H4 (cell line): ENCODE measurements at regions not wholly inside any gene's neighbourhood (a gene's known extent, or its start where the extent isn't known, plus 50 kb on each side); places are given as distances from the start of the nearest gene placed in this dataset.

Experiments
- DNase-seq: peaks from one replicate; pipeline ENCODE4 v3.0.0-alpha.2; 2015; ENCODE audit warnings: low spot score

DNA sequence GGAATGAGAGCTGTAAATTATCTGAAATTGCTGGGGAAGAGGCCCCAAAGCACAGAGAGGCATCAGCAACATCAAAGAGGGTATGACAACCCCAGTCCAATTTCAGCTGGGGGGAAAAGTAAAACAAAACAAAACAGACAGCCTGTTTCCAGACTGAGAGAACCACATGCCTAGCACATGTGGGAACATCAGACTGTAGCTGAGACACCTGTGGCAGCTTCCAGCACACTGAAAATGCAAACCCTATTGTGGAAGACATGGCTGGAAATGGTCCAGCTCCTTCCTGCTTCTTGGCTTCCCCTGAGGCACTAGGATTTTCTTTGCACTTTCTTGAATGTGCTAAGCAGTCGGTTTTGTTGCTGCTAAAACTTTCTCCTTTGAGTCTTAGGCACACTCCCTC, 240.9 kb upstream of the STS start:
- DNase-seq, result no peak

DNA sequence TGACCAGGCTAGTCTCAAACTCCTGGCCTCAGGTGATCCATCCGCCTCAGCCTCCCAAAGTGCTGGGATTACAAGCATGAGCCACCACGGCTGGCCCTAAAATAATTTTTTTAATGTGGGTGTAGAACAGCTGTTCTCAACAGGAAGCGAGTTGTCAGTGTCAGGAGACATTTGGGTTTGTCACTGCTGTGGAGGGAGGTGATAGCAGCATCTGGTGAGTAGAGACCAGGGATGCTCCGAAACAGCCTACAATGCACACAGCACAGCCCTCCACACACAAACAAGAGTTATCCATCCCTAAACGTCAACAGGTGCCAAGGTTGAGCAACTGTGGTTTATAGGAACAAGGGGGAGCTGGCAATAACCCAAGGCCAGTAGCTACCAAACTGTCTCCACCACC, 243.4 kb upstream of the STS start:
- no peak for DNase-seq

DNA sequence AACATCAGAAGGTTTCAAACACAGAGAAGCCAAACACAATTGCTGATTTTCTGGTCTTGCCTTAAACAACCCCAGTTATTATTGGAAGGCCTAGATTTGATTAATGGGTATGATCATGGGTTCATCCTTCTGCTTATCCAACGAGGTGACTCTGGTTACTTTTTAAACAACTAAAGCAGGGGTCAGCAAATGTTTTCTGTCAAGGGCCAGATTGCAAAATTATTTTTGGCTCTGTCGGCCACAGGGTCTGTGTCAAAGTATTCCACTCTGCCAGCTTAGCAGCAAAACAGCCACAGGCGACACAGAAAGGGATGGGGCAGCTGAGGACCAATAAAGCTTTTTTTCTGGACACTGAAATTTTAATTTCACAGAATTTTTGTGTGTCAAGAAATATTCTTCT, 249.1 kb upstream of the STS start:
- DNase-seq, result no peak

DNA sequence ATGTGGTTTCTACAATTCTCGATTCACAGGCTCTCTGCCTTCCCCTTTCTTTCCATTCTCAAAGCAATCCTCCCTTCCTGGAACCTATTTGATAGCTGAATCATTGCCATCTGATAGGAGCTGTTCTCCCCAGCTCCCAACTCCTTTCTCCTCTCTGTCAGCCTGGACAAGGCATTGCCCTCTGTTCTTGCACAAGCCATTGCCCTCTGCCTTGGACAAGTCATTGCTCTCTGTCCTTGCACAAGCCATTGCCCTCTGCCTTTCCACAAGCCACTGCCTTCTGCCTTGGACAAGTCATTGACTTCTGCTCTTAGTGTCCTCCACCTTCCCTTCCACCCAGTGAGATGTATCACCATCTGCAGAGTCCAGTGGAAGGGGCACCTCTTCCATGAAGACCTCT, 256.1 kb upstream of the STS start:
- no peak for DNase-seq

DNA sequence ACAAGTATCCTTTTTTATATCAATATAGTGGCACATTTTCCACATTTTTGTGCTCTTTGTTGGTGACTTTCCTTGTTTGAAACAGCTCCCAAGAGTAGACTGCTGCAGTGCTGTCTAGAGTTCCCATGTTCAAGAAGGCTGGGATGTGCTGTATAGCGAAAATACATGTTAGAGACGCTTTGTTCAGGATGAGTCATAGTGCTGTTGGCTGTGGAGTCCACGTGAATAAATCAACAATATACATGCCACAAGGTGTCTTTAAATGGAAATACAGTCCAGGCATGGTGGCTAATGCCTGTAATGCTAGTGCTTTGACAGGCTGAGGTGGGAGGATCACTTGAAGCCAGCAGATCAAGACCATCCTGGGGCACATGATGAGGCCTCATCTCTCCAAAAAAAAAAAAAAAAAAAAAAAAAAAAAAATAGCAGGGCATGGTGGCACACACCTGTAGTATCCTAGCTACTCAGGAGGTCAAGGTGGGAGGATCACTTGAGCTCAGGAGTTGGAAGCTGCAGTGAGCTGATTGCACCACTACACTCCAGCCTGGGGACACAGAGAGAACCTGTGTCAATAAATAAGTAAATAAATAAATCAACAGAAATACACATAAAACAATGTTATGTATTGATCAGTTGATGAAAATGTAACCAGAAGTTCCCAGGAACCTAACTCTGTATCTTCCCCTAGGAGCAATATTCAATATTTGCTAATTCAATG, 256.8 kb upstream of the STS start:
- no peak for DNase-seq

DNA sequence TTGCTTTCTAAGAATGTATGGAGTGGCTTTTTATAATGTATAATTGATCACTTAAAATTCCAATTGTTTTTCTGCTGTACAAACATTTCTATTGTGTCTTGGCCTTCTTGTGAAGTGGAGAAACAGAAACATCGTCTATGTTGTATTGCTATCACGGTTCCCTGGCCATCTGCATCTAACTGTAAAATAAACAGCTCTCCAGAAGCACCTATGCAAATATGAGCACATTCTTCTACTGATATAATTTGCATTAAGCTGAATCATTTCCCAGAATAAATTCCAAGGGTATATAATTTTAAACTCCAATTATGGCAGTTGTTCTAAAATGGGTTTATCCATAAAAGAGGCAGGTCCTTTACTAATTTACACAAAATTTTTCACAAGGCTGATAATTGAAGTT, 261.6 kb upstream of the STS start:
- DNase-seq, result no peak

DNA sequence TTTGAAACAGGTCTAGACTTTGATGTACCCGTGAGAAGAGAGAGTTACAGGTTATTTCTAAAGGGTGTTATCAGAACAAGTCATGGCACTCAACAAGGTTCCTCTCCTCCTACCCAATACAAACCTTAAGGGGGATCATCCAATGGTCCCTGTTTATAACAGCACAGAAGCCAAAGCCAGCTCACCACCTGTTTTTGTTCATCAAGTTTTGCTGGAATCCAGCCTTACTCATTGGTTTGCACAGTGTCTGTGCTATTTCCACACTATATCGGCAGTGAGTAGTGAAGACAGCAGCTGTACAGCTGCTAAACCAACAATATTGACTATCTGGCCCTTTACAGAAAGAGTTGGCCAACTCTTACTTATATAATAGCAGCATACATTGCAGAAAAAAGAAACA, 262.1 kb upstream of the STS start:
- DNase-seq, result no peak

DNA sequence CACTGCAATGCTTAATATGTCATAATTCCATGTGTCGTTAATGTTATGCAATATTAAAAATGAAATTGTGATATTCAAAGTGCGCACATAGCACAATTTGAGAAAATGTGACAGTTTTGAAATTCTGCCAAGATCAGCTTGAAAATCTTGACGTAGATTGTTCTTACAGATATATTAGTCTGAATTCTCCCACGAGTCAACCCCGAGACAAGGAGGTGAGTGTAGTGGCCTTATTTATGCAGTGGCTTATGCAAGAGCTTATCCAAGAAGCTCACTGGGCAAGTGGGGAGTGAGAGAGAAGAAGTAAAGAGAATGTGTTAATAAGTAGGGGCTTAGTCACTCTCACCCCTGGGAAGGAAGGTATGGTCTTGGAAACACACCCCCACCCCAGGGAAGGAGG, 286.1 kb upstream of the STS start:
- no peak for DNase-seq

DNA sequence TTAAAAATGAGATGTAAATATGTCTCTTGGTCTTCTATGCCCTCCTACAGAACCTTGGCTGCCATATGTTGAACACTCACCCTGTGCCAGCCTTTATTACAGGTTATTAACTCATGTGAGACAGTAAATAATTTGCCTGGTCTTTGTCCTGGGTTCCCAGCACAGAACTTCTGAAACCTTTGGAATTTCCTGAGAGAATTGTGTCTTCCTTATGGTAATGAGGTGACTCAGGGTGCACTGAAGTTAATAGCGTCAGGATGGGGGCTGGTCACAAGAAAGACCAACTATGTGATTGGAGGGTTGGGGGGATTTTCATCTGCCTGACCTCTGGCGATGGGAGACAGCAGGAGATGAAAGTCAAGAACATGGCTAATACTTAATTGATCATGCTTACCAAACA, 289.8 kb upstream of the STS start:
- no peak for DNase-seq

DNA sequence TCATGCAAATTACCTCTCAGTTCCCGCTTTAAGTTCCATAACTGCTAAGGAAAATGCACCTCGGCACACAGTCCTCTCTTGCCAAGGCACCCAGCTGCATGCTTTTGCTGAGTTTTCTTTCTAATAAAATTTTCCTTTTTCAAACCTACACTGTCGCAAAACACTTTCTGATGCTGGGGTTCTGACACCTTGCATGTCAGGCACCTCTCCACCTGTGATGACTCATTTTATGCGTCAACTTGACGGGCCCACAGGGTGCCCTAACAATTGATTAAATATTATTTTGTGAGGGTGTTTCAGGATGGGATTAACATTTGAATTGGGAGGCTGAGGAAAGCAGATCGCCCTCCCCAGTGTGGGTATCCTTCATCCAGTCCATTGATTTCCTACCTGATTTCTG, 291.0 kb upstream of the STS start:
- DNase-seq, result no peak

DNA sequence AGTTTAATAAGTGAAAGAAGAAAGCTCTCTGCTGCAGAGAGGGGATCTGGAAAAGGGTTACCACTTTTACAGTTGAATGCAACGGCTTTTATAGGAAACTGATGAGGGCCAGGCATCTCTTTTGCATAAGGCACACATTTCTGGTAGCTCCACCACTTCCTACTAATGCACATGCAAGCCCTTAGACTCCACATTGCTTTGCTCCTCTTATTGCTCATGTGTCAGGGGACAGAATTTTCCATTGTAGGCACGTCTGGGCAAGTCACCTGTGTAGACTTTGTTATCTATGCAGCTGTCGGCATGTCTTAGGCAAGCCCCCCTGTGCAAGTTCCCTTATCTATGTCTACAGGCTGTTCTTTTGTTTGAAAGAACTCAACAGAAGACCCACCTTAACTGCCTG, 294.6 kb upstream of the STS start:
- no peak for DNase-seq

DNA sequence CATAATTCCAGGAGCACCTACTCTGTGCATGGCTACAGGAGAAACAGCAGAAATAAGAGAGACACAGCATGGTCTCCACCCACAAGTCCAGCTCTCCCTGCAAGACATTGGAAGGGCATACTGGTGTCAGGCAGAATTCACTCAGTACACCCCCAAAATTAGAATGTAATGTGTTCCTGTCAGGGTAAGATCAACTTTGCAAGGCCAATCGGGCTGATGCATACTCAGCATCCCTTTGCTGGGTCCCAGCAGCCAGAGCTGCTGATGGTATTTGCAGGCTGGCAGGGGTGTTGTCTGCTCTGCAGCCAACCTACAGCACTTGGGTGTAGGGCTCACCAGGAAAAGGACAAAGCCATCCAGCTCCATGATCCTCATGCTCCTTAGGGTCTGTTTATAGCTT, 295.4 kb upstream of the STS start:
- no peak for DNase-seq

DNA sequence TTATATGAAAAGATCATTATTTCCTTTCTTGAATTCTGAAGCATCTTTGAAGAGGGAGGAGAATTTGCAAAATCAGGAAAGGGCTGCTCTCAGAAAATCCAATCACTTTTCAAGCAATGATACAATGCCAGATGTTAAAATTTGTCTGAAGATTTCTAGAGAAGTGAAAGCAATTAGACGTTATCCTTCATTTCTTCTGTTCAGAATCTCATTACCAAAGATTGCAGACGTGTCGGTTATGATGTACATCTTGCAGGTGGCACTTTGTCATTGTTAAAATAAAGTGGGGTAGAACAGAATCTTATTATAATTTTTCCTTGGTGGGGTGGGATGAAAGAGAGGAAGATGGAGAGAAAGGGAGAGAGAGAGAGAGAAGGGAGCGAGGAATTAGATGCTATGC, 296.4 kb upstream of the STS start:
- no peak for DNase-seq

DNA sequence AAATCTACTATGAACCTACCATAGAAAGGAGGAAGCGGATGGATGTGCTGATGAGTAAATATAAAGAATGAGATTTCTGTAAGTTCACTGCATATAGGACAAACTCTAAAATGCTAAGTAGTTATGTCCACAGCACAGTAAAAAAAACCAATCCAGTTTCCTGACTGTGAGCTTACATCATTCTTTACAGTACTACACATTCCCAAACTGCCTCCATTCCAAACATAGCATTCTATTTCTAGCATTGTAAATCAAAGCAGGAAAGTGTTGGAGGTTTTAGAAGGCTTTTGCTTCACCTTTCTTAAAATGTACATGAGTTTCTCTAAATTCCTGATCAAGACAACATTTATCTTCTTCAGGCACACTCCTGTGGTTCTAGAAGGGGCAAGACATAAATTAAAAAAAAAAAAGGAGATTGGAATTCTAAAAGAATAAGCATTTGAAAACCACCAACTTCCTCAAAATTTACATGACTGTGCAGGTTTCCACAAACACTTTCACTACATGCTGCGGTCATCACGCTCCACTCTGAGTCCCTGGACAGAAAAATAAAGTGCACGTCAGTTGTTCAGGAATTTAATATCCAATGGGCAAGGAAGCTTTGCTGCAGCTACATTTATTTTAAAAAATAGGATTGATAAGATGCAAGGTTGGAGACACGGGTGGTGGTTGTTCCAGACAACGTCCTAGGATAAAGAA, 297.6 kb upstream of the STS start:
- DNase-seq, result peak; percentile 52

DNA sequence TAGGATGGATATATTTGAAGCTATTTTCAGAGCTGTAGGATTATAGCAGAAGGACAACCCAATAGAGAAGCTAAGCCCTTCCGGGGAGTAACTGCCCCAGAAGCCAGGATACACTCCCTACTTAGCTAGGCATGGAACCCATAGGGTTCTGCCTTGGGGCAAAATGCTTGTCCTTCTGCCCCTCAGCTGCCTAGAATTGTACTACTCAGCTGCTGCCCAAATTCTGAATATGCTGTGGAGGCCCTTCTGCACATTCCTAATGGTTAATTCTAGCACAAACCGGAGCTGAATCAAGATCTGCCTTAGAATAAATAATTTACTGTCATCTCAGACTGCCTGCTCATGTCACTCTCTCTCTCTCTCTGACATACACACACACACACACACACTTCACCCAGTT, 297.7 kb upstream of the VCX3A start:
- no peak for DNase-seq

DNA sequence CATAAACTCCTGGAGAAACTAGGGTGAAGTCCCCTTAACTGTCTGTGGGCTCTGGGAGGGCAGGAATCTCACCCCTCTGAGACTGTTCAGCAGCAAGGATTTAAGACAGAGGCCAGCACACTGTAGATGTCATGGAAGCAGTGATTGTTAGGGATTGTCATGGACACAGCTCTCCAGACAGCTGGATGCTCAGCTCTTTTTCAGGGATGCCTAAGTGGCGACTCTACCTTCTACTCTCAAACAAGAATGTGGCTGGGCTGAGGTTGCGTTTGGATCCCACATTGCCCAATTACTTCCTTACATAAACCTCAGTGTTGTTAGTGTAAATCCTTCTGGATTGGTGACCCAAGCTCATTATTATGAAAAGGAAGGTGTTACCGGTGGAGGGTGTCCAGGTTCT, 291.9 kb upstream of the VCX3A start:
- no peak for DNase-seq

DNA sequence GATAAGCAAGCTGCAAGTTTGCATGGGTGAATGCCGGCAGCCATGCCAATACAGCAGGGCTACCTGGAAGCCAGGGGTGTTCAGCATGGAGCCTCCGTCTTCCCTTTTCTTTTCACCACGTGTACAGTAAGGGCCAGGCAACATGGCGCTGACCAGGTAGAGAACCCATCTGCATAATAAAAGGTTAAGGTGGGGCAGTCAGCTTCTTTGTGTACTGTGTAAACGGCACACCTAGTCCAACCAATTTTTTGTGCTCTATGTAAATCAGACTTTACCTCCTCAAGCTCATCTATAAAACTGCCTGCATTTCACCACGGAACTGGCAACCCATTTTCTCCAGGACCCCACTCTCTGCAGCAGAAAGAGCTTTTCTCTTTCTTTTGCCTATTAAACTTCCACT, 286.8 kb upstream of the VCX3A start:
- no peak for DNase-seq

DNA sequence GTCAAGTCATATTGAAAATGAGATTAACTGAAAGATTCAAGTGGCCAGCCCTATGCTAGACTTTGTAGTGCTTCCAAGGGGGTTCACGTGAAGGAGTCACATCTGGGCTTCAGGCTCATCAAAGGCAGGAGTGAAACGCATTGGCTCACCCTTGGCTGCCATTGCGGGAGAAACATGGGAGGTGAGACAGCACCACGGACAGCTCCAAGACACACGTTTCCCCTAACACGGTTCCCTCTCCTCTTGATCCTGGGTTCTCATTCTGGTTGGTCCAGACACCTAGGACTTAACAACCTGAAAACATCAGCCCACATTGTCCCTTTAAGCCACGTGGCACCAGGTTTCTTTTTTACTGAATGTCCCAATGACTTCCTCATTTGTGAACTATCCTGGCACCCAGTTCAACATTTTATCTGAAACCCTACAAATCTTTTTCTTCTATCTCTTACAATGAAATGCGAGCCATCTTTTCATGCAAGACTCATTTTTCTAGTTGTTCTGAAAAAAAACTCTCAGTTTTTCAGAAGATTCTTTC, 279.0 kb upstream of the VCX3A start:
- no peak for DNase-seq

DNA sequence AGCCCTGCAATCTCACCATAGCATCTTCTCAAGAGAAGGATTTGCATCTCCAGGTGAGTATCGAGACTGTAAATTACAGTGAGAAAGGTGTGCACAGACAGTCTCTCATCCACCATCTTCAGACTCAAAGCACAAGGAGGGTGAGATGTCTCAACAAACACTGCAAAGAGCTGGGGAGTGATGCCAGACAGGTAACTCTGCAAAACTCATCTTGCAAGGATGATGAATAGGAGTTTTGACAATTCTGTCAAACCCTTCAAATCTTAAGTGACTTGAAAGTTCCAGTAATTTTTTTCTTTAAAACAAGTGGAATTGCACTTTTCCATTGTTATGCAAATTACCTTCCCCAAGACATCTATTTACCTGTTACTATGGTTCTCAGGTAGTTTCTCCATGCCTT, 277.2 kb upstream of the VCX3A start:
- no peak for DNase-seq

DNA sequence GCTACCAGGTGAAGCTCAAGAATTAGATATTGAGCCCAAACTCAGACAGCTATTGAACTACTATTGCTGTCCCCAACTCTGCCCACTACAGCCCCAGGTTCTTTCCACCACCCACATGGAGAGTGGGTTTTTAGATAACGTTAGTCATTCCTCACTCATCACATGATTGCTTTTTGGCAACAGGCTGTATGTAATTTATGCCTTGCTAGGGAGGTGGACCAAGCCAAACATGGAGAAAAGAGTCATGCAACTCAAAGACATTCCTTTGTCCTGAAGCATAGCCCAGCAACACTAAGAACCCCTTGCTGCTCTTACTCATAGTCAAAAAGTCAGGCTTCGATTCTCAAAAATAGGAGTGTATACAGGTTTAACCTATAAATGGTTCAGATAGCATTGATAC, 275.9 kb upstream of the VCX3A start:
- no peak for DNase-seq

DNA sequence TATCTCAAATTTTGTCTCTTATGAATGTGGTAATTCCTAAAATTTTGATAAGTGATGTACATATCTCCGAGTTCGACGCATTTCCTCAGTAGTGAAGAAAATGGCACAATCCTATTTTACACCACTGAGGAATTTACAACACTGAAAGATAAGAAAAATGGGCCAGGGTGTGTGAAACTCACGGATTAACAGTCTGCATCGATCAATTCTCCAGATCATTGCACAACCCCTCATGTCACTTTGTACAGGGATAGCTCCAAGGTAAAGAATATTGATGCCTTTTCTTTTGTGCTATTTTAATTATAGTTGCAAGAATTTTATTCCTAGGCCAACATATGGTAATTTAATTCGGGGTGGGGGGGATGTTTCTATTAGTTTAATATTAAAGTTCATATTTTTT, 268.7 kb upstream of the VCX3A start:
- no peak for DNase-seq

DNA sequence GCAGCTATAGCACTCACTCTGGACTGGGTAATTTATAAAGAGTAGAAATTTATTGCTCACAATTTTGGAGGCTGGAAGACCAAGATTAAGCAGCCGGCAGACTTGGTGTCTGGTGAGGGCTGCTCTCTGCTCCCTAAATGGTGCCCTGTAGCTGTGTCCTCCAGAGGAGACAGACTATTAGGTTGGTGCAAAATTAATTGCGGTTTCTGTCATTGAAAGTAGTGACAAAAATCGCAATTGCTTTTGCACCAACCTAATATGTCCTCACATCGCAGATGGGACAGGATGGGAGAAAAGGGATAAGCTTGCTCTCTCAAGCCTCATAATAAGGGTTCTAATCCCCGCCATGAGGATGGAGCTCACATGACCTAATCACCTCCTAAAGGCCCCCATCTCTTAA, 258.1 kb upstream of the VCX3A start:
- no peak for DNase-seq

DNA sequence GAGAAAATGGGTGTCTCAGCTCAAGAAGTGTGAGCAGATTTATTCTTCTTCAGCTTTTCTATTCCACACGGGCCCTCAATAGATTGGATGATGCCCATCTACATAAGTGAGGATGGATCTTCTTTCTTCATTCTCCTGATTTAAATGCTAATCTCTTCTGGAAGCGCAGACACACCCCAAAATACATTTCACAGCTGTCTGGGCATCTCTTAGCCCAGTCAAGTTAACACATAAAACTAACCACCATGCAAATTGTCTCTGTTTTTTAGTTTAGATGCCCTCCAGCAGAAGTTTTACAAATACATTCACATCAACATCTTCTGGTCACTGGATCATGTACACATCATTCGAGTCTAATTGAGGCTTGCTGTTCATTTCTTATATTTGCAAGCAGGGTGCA, 249.0 kb upstream of the VCX3A start:
- DNase-seq, result no peak

DNA sequence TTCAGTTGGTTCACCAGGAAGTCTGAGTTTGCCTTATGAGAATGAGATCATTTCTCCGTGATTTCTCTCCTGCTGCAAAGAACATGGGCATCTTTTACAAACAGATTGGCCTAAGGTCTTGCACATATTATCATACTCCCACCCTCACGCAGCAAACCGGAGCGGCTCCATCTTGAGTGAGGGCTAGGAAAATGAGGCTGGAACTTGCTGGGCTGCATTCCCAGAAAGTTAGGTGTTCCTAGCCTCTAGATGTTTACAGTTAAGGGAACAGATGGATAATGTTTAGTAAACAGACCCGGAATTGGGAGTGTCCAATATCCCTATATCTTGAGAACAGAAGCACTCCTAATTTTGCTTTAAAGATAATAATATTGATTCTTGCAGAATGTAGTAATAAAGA, 247.9 kb upstream of the VCX3A start:
- no peak for DNase-seq
